ENCODE measurements at regions not wholly inside any gene's neighbourhood (a gene's known extent, or its start where the extent isn't known, plus 50 kb on each side); places are given as distances from the start of the nearest gene placed in this dataset.

DNA sequence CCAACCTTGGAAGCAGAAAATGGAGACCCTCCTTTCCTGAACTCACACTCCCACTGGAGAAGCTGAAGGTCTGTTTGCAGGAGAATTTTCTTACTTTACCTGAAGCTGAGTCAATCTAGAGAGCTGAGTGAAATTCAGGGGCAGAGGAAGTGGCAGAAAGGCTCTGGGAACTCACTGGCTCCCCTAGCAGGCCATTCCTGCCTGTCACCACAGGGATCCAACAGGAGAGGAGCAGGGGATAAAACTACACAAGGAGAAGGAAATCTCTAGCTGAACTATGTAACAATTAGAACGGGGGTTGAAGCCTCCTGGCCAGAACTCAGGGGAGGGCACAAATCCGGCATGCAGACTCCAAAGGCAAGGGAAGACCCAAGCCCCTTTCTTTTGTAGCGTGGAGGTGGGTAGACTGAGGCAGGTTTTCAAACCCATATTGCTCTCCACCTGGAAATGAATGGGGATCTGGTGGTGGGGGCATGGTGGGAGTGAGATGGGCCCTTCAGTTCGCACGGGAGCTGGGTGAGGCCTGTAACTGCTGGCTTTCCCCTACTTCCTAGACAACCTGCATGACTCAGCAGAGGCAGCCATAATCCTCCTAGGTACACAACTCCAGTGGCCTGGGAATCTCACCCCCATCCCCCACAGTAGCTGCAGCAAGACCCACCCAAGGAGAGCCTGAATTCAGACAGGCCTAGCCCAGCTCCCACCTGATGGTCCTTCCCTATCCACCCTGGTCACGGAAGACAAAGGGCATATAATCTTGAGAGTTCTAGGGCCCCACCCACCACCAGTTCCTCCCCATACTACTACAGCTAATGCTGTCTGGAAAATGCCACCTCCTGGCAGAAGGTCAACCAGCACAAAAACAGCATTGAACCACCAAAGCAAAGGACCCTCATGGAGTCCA lies 158.1 kb downstream of the LTN1 start:
- no peak for DNase-seq (ENCODE audit: low spot score)
- ChIA-PET CTCF (no interaction called here), POLR2A (ENCODE audit: low non-redundant PET) (no interaction called here)
- TF ChIP-seq CTCF (conservative IDR thresholded peaks at IDR 0.05; ENCODE audit: low read depth), result no peak
- no peak overlapping the region for H3K27ac ChIP-seq

GRCh38 chr21:28833609-28834008 lies 159.1 kb downstream of the LTN1 start:
- ChIA-PET POLR2A (ENCODE audit: low non-redundant PET) (no interaction called here), CTCF (no interaction called here)
- H3K27ac ChIP-seq, result no peak overlapping the region
- TF ChIP-seq CTCF (conservative IDR thresholded peaks at IDR 0.05; ENCODE audit: low read depth), result no peak
- DNase-seq (ENCODE audit: low spot score), result no peak

DNA sequence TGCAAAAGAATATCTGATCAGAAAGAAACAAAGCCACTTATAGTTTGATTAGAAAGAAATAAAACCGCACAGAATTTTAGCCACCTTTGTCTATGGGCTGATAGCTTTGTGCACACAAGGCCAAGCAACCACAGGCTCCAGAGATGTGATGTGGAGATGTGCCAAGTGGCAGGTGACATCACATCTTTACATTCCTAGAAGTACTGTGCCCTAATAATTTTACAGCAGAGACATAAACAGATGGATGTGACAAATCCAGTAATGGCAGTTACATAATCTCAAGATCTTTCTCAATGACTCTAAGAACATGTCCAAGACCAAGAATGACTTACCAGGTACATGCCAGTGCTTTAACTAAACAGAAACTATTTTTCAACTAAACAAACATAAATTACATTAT lies 159.5 kb downstream of the LTN1 start:
- no peak for DNase-seq (ENCODE audit: low spot score)
- ChIA-PET POLR2A (ENCODE audit: low non-redundant PET) (no interaction called here), CTCF (no interaction called here)
- TF ChIP-seq CTCF (conservative IDR thresholded peaks at IDR 0.05; ENCODE audit: low read depth), result no peak
- no peak overlapping the region for H3K27ac ChIP-seq

DNA sequence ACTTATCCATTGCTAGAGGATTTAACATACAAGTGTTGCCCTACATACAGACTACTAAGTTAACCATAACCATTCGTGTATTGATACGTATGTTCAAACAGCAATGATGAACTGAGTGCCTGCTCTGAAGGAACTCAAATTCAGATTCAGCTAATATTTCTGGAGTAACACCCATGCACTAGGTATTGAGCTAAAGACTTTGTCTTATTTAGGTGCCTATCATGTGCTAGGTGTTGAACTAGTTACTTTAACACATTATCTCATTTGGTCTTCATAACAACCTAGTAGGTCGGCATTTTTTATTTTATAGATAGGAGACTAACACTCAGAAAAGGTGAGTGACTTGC lies 160.0 kb downstream of the LTN1 start:
- TF ChIP-seq CTCF (conservative IDR thresholded peaks at IDR 0.05; ENCODE audit: low read depth), result no peak
- DNase-seq (ENCODE audit: low spot score), result no peak
- H3K27ac ChIP-seq, result no peak overlapping the region
- ChIA-PET POLR2A (ENCODE audit: low non-redundant PET) (no interaction called here), CTCF (interaction anchor here (0.6 kb wide), 1 partner anchor 52 kb away, joined by 3 read pairs; no protein-coding TSS in a partner anchor)

GRCh38 chr21:28832013-28832714 lies 160.5 kb downstream of the LTN1 start:
- TF ChIP-seq CTCF (conservative IDR thresholded peaks at IDR 0.05; ENCODE audit: low read depth), result no peak
- POLR2A ChIA-PET (ENCODE audit: low non-redundant PET), result no interaction called here

DNA sequence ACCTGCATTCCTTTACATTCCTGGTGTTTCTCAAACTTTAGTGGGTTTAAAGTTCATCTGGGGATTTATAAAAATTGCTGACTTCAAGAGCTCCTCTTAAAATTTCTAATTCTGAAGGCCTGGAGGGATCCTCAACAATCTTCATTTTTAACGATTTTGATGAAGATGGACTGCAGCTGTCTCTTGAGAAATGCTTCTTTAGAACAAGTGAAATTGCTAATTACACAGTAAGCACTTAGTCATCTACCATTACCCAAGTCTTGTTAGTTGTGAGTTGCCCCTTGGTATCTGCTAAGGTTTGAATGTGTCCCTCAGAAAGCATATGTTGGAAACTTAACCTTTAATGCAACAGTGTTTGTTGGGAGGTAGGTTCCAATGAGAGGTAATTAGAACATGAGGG lies 163.7 kb downstream of the LTN1 start:
- no peak for DNase-seq (ENCODE audit: low spot score)
- ChIA-PET POLR2A (ENCODE audit: low non-redundant PET) (no interaction called here), CTCF (no interaction called here)
- TF ChIP-seq CTCF (conservative IDR thresholded peaks at IDR 0.05; ENCODE audit: low read depth), result no peak
- no peak overlapping the region for H3K27ac ChIP-seq

More at GRCh38 chr21:28832013-28832714, 160.5 kb downstream of the LTN1 start:
- CTCF ChIA-PET, result interaction anchor here (0.6 kb wide), 1 partner anchor 51 kb away, joined by 3 read pairs; no protein-coding TSS in a partner anchor
- DNase-seq (ENCODE audit: low spot score), result peak; percentile 25
- H3K27ac ChIP-seq, result no peak overlapping the region

Measured in RWPE1 (cell line).